RWPE2 (cell line): ENCODE measurements at regions not wholly inside any gene's neighbourhood (a gene's known extent, or its start where the extent isn't known, plus 50 kb on each side); places are given as distances from the start of the nearest gene placed in this dataset.

Source experiments
- ATAC-seq: fragments of 200-7000 bp; cut with Tn5 transposase; 3 replicates; pipeline ENCODE4 v1.9.1; 2021; ENCODE audit warnings: low read depth
- DNase-seq: peaks from one replicate; pipeline ENCODE4 v3.0.0-alpha.2; 2020; ENCODE audit warnings: low spot score
- H3K27ac ChIP-seq: fragments of 450-650 bp; 2 replicates; pipeline ENCODE4 v1.5.1; 2017; ENCODE audit warnings: mild to moderate bottlenecking; ENCODE audit not compliant: poor library complexity, severe bottlenecking
- H3K27me3 ChIP-seq: fragments of 250-450 bp; sonication (Bioruptor Pico); 2 replicates; pipeline ENCODE4 v1.5.1; 2021; ENCODE audit warnings: mild to moderate bottlenecking, moderate library complexity; ENCODE audit not compliant: insufficient read depth, poor library complexity, severe bottlenecking
- H3K36me3 ChIP-seq: fragments of 250-450 bp; sonication (Bioruptor Pico); 2 replicates; pipeline ENCODE4 v1.5.1; 2020; ENCODE audit warnings: low read depth, mild to moderate bottlenecking, moderate library complexity
- H3K4me1 ChIP-seq: fragments of 250-450 bp; sonication (Bioruptor Pico); 2 replicates; pipeline ENCODE4 v1.5.1; 2021; ENCODE audit warnings: mild to moderate bottlenecking, moderate library complexity; ENCODE audit not compliant: insufficient read depth, poor library complexity, severe bottlenecking
- H3K4me3 ChIP-seq: fragments of 250-450 bp; sonication (Bioruptor Pico); 2 replicates; pipeline ENCODE4 v1.5.1; 2021; ENCODE audit warnings: mild to moderate bottlenecking, moderate library complexity; ENCODE audit not compliant: severe bottlenecking
- H3K9me3 ChIP-seq: fragments of 250-450 bp; sonication (Bioruptor Pico); 2 replicates; pipeline ENCODE4 v1.5.1; 2021; ENCODE audit warnings: mild to moderate bottlenecking, moderate library complexity; ENCODE audit not compliant: severe bottlenecking
- TF ChIP-seq, protein P1 (sequence below): fragments of 450-650 bp; IDR thresholded peaks from one replicate; pipeline ENCODE4 v1.5.1; 2017; ENCODE audit warnings: mild to moderate bottlenecking, moderate library complexity; ENCODE audit not compliant: poor library complexity, severe bottlenecking

DNA sequence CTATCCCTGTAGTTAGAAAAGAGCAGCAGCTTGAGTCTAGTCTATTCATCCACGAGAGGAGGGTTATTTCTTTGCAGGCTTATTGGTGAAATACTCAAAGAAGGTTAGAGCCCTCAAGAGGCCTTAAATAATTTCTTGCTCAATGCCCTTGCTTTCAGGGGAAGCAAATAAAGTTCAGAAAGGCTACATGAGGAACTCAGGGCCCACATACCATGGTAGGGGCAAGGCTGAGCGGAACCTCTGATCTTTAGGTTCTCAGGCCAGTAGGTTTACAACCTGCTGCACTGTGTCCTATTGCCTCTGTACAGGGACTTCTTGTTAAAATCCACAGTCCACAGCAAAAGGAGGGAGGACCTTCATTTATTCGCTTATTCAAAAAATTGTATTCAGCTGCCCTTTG lies 101.7 kb downstream of the ADAMTS15 start:
- Histone ChIP-seq H3K4me1 (no peaks in the 10 kb centered on the region), H3K27ac (no peak overlapping the region), H3K9me3 (no peaks in the 10 kb centered on the region), H3K27me3 (no peaks in the 10 kb centered on the region), H3K4me3 (no peak overlapping the region), H3K36me3 (no peaks in the 10 kb centered on the region)
- ATAC-seq (no peak), DNase-seq (no peak)
- TF ChIP-seq, protein P1, sequence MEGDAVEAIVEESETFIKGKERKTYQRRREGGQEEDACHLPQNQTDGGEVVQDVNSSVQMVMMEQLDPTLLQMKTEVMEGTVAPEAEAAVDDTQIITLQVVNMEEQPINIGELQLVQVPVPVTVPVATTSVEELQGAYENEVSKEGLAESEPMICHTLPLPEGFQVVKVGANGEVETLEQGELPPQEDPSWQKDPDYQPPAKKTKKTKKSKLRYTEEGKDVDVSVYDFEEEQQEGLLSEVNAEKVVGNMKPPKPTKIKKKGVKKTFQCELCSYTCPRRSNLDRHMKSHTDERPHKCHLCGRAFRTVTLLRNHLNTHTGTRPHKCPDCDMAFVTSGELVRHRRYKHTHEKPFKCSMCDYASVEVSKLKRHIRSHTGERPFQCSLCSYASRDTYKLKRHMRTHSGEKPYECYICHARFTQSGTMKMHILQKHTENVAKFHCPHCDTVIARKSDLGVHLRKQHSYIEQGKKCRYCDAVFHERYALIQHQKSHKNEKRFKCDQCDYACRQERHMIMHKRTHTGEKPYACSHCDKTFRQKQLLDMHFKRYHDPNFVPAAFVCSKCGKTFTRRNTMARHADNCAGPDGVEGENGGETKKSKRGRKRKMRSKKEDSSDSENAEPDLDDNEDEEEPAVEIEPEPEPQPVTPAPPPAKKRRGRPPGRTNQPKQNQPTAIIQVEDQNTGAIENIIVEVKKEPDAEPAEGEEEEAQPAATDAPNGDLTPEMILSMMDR = no peak

- H3K4me1 ChIP-seq = no peaks in the 10 kb centered on the region
- no peaks in the 10 kb centered on the region for H3K27me3 ChIP-seq
- no peak overlapping the region for H3K27ac ChIP-seq
- ATAC-seq (no peak), DNase-seq (no peak)
- TF ChIP-seq, protein P1 = no peak
- no peak overlapping the region for H3K4me3 ChIP-seq
- no peaks in the 10 kb centered on the region for H3K9me3 ChIP-seq
- no peaks in the 10 kb centered on the region for H3K36me3 ChIP-seq
These were observed 102.5 kb downstream of the ADAMTS15 start for GRCh38 chr11:130550984-130551383.

GRCh38 chr11:130551388-130551787 lies 102.9 kb downstream of the ADAMTS15 start:
- Histone ChIP-seq H3K27me3 (no peaks in the 10 kb centered on the region), H3K4me1 (no peaks in the 10 kb centered on the region), H3K9me3 (no peaks in the 10 kb centered on the region), H3K27ac (no peak overlapping the region), H3K36me3 (no peaks in the 10 kb centered on the region), H3K4me3 (no peak overlapping the region)
- TF ChIP-seq, protein P1 = no peak
- ATAC-seq = no peak
- DNase-seq = no peak

- DNase-seq = no peak
These were observed 104.9 kb downstream of the ADAMTS15 start for GRCh38 chr11:130553306-130553705.

More at GRCh38 chr11:130553306-130553705, 104.9 kb downstream of the ADAMTS15 start:
- Histone ChIP-seq H3K9me3 (no peaks in the 10 kb centered on the region), H3K27ac (no peak overlapping the region), H3K4me1 (no peaks in the 10 kb centered on the region), H3K36me3 (no peaks in the 10 kb centered on the region), H3K27me3 (no peaks in the 10 kb centered on the region), H3K4me3 (no peak overlapping the region)
- TF ChIP-seq, protein P1 = no peak
- ATAC-seq = no peak
